ENCODE measurements at regions not wholly inside any gene's neighbourhood (a gene's known extent, or its start where the extent isn't known, plus 50 kb on each side); places are given as distances from the start of the nearest gene placed in this dataset.

DNA sequence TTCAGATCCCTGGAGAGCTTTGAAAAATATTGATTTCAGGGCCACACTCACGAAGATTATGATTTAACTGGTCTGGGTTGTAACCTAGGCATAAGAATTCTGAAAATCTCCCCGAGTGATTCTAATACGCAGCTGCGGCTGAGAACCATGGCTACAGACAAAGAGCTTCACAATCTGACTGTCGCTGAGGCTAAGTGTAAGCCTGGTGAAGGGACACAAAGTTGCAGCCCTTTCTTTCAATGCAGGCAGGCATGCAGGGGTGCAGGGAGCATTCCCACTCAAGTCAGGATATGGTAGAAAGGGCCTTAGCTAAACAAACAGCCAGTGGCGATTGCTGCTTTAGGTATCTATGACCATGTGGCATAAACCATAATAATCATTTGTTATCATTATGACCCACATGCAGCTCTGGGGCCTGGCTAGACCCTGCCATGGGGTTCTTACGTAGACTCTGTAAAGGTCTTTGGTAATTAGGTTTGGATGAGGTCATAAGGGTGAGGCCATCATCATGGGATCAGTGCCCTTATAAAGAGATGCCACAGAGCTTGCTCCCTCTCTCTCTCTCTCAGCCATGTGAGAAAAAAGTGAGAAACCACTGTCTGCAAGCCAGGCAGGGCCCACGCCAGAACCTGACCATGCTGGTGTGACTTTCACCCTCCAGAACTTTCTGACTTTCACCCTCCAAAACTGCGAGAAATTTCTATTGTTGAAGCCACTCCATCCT lies 88.4 kb upstream of the LANCL2 start:
- no peak overlapping the region for H3K27ac ChIP-seq (ENCODE audit: low read depth)

More for the DNA sequence above, 88.4 kb upstream of the LANCL2 start:
- Mint-ChIP-seq H3K27me3 (ENCODE audit: insufficient read depth, low read depth, poor library complexity) (peaks cover 14% of the 10 kb centered on the region), H3K4me1 (no peaks in the 10 kb centered on the region; the same call in 1 of the 3 replicates), H3K27ac (no peak overlapping the region), H3K4me3 (no peak overlapping the region), H3K36me3 (ENCODE audit: low read depth) (no peaks in the 10 kb centered on the region), H3K9me3 (no peaks in the 10 kb centered on the region; the same call in 2 of the 3 replicates)
- Histone ChIP-seq H3F3A (replicated peaks; ENCODE audit: low read depth) (no peaks in the 10 kb centered on the region), H3K4me1 (ENCODE audit: insufficient read depth) (no peaks in the 10 kb centered on the region), H4K20me1 (replicated peaks; ENCODE audit: insufficient read depth) (no peaks in the 10 kb centered on the region), H3K27me3 (ENCODE audit: insufficient read depth) (no peaks in the 10 kb centered on the region), H3K9me2 (ENCODE audit: insufficient read depth) (no peaks in the 10 kb centered on the region), H3K4me2 (no peak overlapping the region), H3K79me2 (replicated peaks; ENCODE audit: insufficient read depth) (no peaks in the 10 kb centered on the region), H3K36me3 (ENCODE audit: insufficient read depth) (no peaks in the 10 kb centered on the region), H3K4me3 (no peak overlapping the region), H2AFZ (no peak overlapping the region)
- ATAC-seq (no peak), DNase-seq (ENCODE audit: low spot score) (no peak)
- TF ChIP-seq EZH2 (IDR thresholded peaks at IDR 0.05; ENCODE audit: low read depth, unreplicated experiment) (no peak), JUNB (IDR thresholded peaks at IDR 0.05; ENCODE audit: unreplicated experiment) (no peak), ZNF114 (CRISPR knock-in tag; IDR thresholded peaks at IDR 0.05) (no peak), NANOG (IDR thresholded peaks at IDR 0.05; ENCODE audit: borderline replicate concordance) (no peak), REST (IDR thresholded peaks at IDR 0.05; ENCODE audit: unreplicated experiment) (no peak), POLR2AphosphoS5 (IDR thresholded peaks at IDR 0.05; ENCODE audit: low read depth) (no peak), CTCF (conservative IDR thresholded peaks at IDR 0.05; ENCODE audit: low read depth in 2 of 2) (no peak), EZH2phosphoT487 (IDR thresholded peaks at IDR 0.05; ENCODE audit: unreplicated experiment) (no peak), CREB1 (CRISPR knock-in tag; IDR thresholded peaks at IDR 0.05; ENCODE audit: low read depth) (no peak), STAT1 (IDR thresholded peaks at IDR 0.05; ENCODE audit: unreplicated experiment) (no peak), ZNF331 (CRISPR knock-in tag; IDR thresholded peaks at IDR 0.05; ENCODE audit: low read depth) (no peak)
- TF ChIP-seq, protein P1, sequence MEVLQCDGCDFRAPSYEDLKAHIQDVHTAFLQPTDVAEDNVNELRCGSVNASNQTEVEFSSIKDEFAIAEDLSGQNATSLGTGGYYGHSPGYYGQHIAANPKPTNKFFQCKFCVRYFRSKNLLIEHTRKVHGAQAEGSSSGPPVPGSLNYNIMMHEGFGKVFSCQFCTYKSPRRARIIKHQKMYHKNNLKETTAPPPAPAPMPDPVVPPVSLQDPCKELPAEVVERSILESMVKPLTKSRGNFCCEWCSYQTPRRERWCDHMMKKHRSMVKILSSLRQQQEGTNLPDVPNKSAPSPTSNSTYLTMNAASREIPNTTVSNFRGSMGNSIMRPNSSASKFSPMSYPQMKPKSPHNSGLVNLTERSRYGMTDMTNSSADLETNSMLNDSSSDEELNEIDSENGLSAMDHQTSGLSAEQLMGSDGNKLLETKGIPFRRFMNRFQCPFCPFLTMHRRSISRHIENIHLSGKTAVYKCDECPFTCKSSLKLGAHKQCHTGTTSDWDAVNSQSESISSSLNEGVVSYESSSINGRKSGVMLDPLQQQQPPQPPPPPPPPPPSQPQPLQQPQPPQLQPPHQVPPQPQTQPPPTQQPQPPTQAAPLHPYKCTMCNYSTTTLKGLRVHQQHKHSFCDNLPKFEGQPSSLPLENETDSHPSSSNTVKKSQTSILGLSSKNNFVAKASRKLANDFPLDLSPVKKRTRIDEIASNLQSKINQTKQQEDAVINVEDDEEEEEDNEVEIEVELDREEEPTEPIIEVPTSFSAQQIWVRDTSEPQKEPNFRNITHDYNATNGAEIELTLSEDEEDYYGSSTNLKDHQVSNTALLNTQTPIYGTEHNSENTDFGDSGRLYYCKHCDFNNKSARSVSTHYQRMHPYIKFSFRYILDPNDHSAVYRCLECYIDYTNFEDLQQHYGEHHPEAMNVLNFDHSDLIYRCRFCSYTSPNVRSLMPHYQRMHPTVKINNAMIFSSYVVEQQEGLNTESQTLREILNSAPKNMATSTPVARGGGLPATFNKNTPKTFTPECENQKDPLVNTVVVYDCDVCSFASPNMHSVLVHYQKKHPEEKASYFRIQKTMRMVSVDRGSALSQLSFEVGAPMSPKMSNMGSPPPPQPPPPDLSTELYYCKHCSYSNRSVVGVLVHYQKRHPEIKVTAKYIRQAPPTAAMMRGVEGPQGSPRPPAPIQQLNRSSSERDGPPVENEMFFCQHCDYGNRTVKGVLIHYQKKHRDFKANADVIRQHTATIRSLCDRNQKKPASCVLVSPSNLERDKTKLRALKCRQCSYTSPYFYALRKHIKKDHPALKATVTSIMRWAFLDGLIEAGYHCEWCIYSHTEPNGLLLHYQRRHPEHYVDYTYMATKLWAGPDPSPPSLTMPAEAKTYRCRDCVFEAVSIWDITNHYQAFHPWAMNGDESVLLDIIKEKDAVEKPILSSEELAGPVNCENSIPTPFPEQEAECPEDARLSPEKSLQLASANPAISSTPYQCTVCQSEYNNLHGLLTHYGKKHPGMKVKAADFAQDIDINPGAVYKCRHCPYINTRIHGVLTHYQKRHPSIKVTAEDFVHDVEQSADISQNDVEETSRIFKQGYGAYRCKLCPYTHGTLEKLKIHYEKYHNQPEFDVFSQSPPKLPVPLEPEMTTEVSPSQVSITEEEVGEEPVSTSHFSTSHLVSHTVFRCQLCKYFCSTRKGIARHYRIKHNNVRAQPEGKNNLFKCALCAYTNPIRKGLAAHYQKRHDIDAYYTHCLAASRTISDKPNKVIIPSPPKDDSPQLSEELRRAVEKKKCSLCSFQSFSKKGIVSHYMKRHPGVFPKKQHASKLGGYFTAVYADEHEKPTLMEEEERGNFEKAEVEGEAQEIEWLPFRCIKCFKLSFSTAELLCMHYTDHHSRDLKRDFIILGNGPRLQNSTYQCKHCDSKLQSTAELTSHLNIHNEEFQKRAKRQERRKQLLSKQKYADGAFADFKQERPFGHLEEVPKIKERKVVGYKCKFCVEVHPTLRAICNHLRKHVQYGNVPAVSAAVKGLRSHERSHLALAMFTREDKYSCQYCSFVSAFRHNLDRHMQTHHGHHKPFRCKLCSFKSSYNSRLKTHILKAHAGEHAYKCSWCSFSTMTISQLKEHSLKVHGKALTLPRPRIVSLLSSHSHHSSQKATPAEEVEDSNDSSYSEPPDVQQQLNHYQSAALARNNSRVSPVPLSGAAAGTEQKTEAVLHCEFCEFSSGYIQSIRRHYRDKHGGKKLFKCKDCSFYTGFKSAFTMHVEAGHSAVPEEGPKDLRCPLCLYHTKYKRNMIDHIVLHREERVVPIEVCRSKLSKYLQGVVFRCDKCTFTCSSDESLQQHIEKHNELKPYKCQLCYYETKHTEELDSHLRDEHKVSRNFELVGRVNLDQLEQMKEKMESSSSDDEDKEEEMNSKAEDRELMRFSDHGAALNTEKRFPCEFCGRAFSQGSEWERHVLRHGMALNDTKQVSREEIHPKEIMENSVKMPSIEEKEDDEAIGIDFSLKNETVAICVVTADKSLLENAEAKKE (CRISPR knock-in tag; IDR thresholded peaks at IDR 0.05), result no peak
- TF ChIP-seq, protein P2, sequence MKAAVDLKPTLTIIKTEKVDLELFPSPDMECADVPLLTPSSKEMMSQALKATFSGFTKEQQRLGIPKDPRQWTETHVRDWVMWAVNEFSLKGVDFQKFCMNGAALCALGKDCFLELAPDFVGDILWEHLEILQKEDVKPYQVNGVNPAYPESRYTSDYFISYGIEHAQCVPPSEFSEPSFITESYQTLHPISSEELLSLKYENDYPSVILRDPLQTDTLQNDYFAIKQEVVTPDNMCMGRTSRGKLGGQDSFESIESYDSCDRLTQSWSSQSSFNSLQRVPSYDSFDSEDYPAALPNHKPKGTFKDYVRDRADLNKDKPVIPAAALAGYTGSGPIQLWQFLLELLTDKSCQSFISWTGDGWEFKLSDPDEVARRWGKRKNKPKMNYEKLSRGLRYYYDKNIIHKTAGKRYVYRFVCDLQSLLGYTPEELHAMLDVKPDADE (IDR thresholded peaks at IDR 0.05), result no peak
